ENCODE measurements at regions not wholly inside any gene's neighbourhood (a gene's known extent, or its start where the extent isn't known, plus 50 kb on each side); places are given as distances from the start of the nearest gene placed in this dataset.
"Not testable (repeated sequence)": the region's sequence is repeated elsewhere in the genome, so short reads cannot be mapped to it uniquely, and the experiment has no call there.

DNA sequence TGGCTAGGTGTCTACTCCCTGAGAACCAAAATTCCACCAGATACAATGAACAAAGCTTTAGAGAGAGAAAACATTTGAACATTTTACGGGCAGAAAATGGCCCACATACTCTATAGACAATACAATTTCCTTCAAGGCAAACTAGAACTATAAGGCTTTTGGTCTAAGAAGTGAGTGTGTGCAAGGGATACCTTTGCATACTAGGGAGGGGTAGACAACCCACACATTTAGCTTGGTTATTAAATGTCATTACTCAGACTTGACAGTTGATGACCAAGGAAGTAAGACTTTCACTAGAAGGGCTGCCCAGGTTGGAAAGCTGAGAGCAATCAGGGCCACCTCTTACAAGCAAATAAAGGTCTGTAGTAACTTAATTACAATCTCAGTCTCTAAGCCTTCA lies 64.0 kb upstream of the PLEKHM1 start:
- FAIRE-seq; DNase-seq (ENCODE audit: low spot score in 2 of 2): not testable (repeated sequence)

DNA sequence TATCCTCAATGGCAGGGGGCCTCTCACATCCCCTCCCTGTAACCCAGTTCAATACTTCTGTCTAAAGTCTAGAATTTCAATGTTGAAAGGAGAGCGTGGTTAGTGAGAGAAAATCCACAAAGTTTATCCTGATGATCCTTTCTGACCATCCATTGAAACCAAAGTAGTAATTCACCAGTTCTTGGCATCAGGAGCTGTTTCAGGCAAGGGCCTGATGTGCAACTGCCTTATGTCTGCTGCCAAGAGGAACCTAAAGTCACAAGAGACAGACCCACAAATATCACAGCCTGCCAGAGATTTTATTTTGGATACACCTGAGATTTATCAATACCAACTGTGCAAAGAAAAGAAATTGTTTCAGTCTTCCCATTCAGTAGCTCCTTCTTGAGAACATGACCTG lies 68.3 kb upstream of the PLEKHM1 start:
- not testable (repeated sequence) for FAIRE-seq; DNase-seq (ENCODE audit: low spot score in 2 of 2)

DNA sequence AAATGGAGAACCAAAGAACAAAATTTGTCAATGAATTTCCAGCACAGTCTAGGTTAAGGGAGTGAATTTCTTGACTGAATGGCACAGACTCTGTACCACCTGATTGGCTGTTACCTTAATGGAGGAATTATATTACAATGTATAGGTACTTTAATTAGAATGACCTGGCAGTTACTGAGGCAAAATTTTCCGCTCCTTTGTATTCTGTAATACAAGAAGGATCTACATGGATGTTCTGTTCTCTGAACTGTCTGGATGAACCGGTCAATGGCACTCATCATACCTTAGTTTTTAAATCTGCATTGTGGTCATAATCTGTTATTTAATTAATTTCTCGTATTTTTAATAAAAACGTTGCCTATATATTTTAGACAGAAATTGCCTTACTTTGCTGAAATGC lies 72.3 kb upstream of the PLEKHM1 start:
- DNase-seq (ENCODE audit: low spot score in 2 of 2); FAIRE-seq: not testable (repeated sequence)

DNA sequence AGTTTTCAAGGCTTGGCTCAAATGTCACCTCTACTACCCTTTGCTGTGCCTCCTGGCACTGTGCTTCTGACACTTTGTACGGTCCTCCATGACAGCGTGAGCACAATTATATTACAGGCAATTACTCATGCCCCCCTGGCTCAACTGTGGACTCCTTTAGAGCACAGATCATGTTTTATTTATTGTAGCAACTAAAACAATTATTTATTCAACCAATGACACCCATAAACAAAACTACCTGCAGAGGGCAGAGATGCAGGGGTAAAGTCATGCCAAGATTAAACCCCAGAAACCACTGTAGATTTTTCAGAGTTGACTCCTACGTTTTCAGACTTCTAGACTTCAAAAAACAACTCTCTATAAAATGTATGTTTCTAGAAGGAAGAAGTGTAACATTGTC lies 72.8 kb upstream of the PLEKHM1 start:
- FAIRE-seq; DNase-seq (ENCODE audit: low spot score in 2 of 2): not testable (repeated sequence)

DNA sequence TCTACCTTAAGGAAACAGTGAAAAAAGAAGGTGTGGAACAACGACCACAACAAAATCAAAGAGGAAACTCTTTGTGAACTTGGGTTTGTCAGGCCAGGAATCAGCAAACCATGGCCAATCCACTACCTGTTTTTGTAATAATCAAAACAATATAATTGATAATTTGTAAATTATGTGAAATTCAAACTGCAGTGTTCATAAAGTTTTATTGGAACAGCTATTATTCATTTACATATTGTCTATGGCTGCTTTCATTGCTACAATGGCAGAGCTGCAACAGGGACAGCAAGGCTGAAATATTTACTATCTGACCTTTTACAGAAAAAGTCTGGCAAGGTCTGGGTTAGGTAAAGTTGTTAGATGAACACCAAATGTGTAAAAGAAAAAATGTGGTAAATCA lies 77.8 kb upstream of the PLEKHM1 start:
- not testable (repeated sequence) for FAIRE-seq; DNase-seq (ENCODE audit: low spot score in 2 of 2)

DNA sequence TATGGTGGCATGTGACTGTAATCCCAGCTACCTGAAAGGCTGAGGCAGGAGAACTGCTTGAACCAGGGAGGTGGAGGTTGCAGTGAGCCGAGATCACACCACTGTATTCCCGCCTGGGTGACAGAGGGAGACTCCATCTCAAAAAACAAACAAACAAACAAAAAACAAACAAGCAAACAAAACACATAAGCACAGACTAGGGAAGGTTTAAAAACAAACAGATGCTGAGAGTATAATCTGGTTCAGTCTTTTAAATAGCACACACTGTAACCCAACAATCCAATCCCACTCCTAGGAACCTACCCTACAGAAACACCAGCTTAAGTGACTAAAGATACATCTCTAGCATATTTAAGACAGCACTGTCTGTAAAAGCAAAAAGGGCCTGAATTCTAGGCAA lies 82.8 kb upstream of the PLEKHM1 start:
- not testable (repeated sequence) for FAIRE-seq; DNase-seq (ENCODE audit: low spot score in 2 of 2)

DNA sequence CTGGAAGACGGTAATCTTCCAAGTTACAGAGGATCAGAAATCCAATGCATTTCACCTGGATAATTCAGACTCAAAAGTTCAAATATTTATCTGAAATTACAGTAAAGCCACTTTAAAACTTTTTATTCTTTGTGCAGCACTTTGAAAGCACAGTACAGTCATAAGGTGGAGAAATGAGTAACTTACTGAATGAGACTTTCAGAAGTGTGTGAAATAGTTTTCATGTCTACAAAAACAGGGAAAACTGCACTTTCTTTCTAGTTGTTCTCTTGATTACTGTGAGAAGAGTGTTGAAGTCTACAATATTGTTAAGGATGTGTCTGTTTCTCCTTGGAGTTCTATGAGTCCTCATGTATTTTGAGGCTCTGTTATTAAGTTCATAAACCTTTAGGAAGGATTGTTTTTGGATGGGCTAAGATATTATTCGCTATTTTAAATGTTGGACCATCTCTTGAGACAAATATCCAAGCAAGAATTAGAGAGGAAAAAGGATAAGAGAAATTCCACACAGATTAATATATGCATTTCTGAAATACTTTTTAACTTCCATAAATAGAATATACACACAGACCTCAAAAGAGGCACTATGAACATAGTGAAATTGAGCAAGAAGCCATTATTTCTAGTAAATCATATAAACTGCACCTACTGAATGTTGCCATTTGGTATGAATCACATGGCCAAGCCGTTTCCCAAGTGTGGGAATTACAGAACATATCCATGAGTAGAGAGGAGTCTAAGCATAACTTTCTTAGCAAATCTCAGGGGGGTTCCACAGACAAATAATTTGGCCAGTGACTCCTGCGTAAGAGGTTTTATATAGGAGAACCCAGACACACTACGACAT lies 83.6 kb upstream of the PLEKHM1 start:
- no peak for DNase-seq (ENCODE audit: low spot score in 2 of 2)
- FAIRE-seq: no peak

DNA sequence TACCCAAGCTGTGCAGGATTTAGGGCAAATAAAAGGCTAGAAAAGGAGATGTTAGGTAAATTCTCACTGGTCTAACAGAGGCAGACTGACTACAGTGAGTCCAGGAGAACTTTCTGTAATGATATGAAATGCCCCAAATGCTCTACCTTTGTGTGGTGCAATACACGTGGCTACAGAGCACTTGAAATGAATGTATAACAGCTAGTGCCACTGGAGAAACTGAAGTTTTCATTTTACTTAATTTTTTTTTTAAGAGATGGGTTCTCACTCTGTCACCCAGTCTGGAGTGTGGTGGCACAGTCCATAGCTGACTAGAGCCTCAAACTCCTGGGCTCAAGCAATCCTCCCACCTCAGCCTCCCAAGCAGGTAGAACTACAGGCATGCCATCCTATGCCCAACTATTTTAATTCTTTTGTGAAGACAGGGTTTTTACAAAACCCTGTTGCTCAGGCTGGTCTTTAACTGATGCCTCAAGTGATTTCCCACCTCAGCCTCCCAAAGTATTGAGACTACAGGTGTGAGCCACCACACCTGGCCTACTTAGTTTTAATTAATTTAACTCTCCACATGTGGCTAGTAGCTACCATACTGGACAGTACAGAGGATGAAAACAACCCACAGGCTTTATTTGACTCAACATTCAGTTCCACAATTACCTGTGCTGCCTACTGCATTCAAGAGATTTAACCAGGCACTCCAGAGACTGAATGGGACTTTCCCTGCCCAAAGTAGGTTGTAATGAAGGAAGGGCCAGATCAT lies 84.8 kb upstream of the PLEKHM1 start:
- FAIRE-seq: no peak

DNA sequence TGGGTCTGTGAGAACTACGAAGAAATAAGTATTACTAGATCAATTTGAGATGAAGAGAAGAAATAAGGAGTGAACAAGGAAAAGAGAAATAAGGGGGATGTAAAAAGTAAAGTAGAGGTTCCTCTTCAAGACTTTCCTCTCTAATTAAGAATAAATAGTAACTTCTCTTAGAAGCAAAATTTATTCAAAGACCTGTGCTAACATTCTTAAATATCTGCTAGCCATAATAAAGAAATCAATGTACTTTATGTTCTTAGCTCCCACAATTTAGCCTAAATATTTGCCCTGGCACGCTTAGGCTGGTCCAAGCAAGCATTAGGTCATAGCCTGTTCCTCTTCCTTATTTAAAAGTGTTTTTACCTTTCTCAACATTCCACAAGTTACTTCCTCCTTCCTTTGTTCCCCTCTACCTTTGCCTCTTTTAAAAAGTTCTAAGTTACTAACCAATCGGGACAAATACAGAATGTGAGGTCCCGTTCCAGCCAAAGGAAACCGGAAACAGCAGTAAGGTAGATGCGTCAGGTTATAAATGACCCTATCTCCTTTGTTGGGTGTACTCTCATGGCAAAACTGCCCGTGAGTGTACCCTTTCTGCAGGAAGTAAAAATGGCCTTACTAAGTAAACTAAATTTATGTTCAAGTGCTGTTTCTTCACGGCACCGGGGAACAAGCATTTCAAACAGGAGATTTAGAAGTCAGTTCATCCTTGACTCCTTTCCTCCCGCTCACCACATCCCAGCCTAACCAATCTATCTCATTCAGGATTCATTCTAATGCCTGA lies 86.2 kb upstream of the PLEKHM1 start:
- not testable (repeated sequence) for DNase-seq (ENCODE audit: low spot score in 2 of 2); FAIRE-seq

More for the DNA sequence above, 84.8 kb upstream of the PLEKHM1 start:
- no peak for DNase-seq (ENCODE audit: low spot score in 2 of 2)

DNA sequence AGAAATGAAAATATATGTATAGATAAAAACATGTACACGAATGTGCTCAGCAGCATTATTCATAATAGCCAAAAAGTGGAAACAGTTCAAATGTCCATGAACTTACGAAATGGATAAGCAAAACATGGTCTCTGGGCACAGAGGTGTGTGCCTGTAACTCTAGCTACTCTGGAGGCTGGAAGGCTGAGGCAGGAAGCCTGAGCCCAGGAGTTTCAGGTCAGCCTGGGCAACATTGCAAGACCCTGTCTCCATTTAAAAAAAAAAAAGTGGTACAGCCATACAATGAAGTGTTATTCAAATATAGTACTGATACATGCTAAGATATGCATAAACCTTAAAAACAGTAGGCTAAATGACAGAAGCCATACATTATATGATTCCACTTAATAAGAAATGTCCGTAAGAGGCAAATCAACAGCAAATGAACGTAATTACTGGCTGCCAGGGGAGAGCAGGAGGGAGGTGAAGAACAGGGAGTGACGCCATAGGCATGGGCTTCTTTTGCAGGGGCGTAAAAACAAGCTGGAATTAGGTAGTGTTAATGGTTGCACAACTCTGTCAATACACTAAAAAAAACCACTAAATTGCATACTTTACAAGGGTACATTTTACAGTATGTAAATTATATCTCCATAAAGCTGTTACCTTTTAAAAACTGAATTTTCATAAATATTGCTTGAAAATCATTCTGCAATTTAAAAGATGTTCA lies 87.2 kb upstream of the PLEKHM1 start:
- FAIRE-seq (no peak), DNase-seq (ENCODE audit: low spot score in 2 of 2) (no peak)

DNA sequence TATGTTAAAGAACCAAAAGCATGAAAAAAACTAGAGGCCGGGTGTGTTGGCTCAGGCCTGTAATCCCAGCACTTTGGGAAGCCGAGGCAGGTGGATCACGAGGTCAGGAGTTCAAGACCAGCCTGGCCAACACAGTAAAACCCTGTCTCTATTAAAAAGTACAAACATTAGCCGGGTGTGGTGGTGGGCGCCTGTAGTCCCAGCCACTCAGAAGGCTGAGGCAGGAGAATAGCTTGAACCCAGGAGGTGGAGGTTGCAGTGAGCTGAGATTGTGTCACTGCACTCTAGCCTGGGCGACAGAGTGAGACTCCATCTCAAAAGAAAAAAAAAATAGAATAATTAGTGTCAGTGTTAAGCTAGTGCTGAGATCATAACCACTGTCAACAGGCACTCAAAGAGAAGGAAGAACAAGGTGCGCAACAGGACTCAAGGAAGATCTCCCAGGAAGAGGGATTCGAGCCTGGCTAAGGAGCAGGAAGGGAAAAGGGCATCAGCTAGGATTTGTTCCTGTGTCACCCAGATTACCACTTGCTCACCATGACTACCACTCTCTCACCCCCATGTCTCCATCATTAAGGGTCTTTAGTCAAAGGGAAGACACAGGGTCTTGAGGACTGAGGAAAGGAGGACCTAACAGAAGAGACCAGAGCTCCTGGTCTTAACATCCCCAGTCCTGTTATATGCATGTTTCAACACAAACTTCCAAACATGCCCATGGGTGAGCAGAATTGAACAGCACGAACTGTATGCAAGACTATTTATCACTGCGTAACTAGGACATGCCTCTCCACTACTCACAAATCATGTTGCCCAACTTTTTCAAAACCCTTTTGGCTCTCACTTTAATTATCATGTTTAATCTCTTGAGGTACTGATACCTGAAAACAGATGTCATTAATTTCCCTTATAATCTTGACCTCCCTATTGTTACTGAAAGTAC lies 88.3 kb upstream of the PLEKHM1 start:
- FAIRE-seq: no peak
- DNase-seq (ENCODE audit: low spot score in 2 of 2): no peak

DNA sequence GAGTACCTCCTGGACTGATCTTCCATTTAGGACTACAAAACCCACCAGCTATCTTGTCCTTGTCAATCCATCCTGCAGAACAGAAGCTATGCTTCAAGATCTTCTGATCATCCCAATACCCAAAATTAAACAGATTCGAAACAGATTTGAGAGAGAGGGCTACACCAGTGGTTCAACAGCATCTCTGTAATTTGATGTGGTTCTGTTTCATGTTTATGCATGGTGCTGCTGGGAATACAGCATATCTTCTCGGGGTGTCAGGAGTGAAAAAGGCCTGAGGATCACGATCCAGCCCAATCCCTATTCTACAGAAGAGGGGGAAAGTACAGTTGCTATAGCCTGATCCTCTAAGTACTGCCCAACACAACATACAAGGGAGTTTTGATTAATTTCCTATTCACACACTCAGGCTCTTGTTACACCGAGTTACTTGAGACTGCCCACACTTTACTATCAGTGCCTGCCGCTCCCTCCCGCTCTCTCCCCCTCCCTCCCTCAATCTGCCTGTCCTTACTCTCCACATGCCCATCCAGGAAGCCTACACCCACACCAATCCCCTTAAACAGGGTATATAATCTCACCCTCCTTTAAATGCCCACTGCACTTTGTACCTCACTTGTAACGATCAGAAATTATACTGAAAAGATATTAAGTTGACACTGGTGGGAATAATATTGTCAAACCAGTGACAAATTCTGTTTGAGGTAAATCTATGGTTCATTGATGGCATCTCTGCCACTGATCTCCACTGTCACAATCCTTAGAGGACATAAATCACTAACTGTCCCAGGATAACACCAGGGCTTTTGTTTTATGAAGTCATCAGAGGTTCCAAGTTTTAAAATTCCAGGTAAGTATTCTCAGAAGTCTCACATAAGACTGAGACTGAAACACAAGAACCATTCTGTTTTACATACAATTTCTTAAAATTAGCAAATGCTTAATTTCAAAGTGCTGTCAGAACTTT lies 89.3 kb upstream of the PLEKHM1 start:
- no peak for DNase-seq (ENCODE audit: low spot score in 2 of 2)
- no peak for FAIRE-seq

DNA sequence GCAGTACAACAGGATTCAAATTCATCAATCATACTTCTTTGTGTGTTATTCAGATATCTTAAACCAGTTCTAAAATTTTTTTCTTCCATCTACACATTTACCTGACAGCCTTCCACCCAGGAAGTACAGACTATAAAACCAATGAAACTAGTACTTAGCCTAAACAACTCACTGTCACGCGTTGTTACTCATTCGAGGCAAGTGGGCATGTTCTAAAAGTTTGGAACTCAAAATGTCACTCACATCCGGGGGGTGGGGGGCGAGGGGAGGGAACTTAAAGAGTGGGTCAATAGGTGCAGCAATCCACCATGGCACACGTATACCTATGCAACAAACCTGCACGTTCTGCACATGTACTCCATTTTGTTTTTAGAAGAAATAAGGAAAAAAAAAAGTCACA lies 90.4 kb upstream of the PLEKHM1 start:
- FAIRE-seq (no peak), DNase-seq (ENCODE audit: low spot score in 2 of 2) (no peak)

DNA sequence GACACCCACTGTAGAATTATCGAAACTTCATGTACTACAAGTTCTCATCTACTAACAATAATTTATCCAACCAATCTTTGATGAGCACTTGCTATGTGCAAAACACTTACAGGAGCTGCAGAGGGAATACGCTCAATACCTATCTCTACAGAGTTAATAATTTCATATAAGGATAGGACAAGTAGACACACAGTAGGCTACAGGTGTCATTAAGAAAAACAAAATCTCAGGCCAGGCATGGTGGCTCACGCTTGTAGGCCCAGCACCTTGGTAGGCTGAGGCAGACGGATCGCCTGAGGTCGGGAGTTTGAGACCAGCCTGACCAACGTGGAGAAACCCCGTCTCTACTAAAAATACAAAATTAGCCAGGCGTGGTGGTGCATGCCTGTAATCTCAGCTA lies 91.3 kb upstream of the PLEKHM1 start:
- DNase-seq (ENCODE audit: low spot score in 2 of 2) (no peak), FAIRE-seq (no peak)

DNA sequence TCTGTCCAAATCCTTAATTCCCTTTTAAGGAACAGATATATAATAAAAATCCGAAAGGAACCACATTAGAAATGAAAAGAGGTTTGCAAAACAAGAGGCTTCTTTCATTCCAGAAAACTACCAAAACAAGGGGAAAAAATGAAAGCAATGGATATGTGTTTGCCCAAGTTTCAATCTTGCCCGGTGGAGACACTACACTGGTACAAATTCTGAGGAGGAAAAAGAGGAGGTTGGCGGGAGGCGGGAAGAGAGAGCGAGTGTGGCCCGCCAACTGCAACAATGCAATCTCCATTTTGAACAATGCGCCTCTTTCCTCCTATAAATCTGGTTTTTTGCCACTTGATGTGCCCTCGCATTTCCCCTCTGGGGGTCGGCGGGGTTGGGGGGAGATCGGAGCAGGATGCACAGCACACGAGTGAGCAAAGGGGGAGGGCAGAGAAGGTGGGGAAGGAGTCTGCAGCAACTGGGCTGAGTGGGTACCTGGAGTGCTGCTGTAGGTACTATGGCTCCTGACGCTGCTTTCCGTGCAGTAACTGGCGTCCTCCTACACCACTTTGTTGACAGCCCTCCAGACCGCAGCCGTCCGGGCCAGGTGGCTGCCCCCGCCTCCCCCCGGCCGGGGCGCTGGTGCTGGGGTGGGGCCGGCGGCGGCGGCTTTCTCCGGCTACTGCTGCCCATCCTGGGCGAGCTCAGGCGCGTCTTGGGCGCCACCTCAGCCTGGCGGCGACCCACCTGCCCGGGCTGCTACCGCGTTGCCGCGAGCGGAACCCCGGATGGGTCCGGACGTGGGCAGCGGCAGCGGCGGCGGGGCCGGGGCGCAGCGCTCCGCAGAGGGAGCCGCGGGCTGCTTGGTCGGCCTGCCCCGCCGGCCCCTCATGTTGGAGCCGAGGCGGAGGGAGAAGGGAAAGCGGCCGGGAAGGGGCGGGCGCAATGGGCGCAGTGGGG lies 93.8 kb upstream of the PLEKHM1 start:
- FAIRE-seq (no peak), DNase-seq (ENCODE audit: low spot score in 2 of 2) (peak; percentile 45 to 65)

DNA sequence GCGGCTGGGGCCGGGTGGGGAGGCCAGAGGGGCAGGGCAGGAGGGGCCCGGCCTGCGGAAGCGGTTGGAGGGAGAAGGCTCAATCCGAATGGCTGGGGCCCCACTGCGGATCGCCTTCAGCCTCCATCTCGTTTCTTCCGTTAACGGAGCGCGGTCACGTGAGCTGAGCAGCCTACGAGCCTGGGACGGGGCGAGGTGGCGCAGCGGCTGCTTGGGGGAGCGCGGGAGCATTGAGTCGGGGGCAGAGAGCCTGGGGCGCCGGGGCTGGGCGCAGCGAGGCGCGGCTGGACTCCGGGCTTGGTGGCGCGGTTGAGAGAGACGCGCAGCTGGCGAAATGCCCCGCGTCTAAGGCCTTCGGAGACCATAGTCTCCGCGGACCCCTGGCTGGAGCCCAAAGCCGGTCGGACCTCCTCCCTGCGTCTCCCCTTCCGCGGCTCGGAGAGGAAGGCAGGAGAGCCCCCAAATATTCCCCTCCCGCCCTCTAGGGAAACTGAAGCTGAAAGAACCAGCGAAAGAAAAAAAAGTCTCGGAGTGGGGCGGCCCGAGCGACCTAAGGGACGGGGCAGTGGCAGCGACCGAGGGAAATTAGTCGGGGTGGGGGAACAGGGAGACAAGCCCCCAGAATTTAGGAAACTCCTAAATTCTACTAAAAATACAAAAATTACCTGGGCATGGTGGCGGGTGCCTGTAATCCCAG lies 94.7 kb upstream of the PLEKHM1 start:
- FAIRE-seq: not testable (repeated sequence)
- peak; percentile 70 to 81 for DNase-seq (ENCODE audit: low spot score in 2 of 2)
